Retinal pigment epithelial cell (primary cell): ENCODE measurements at regions not wholly inside any gene's neighbourhood (a gene's known extent, or its start where the extent isn't known, plus 50 kb on each side); places are given as distances from the start of the nearest gene placed in this dataset.

Experiments
- DNase-seq: peaks from one replicate; pipeline ENCODE4 v3.0.0-alpha.2; 2010; ENCODE audit warnings: low read depth
- H3K4me3 ChIP-seq: 2 replicates; pipeline ENCODE4 v1.5.1; 2011; ENCODE audit warnings: mild to moderate bottlenecking, low read length, control low read depth, moderate library complexity
- CTCF ChIP-seq: conservative IDR thresholded peaks from 2 replicates; pipeline ENCODE4 v1.5.1; 2011; ENCODE audit warnings: low read depth, low read length, control low read depth, inconsistent platforms

- no peak for TF ChIP-seq CTCF
- DNase-seq: no peak
- H3K4me3 ChIP-seq: no peak overlapping the region
These were observed 250.4 kb upstream of the PMFBP1 start for GRCh38 chr16:72422308-72422897.

- DNase-seq: no peak
- TF ChIP-seq CTCF: no peak
- no peak overlapping the region for H3K4me3 ChIP-seq
These were observed 247.7 kb upstream of the PMFBP1 start for GRCh38 chr16:72419638-72420037.

GRCh38 chr16:72415379-72415778 is 243.4 kb upstream of the PMFBP1 start:
- H3K4me3 ChIP-seq: no peak overlapping the region
- no peak for DNase-seq
- TF ChIP-seq CTCF: no peak

- no peak overlapping the region for H3K4me3 ChIP-seq
- no peak for TF ChIP-seq CTCF
- DNase-seq: no peak
These were observed 238.5 kb upstream of the PMFBP1 start for GRCh38 chr16:72410492-72410891.

GRCh38 chr16:72409423-72409822 is 237.5 kb upstream of the PMFBP1 start:
- no peak overlapping the region for H3K4me3 ChIP-seq
- no peak for DNase-seq
- no peak for TF ChIP-seq CTCF

GRCh38 chr16:72406390-72406789 is 234.4 kb upstream of the PMFBP1 start:
- H3K4me3 ChIP-seq: no peak overlapping the region
- TF ChIP-seq CTCF: no peak
- no peak for DNase-seq

- no peak for TF ChIP-seq CTCF
- DNase-seq: no peak
- H3K4me3 ChIP-seq: no peak overlapping the region
These were observed 232.3 kb upstream of the PMFBP1 start for GRCh38 chr16:72404299-72404698.
